ACC112 (cell line): ENCODE measurements at regions not wholly inside any gene's neighbourhood (a gene's known extent, or its start where the extent isn't known, plus 50 kb on each side); places are given as distances from the start of the nearest gene placed in this dataset.
"Not testable (repeated sequence)": the region's sequence is repeated elsewhere in the genome, so short reads cannot be mapped to it uniquely, and the experiment has no call there.

Experiments
- H2AFZ ChIP-seq: fragments of 200-600 bp; sonication (generic); one replicate; pipeline ENCODE4 v1.6.0; 2017; ENCODE audit warnings: antibody characterized with exemption, low read length; ENCODE audit not compliant: unreplicated experiment
- H3K27ac ChIP-seq: fragments of 200-600 bp; sonication (generic); 2 replicates; pipeline ENCODE4 v1.5.1; 2014; ENCODE audit warnings: low read depth, mild to moderate bottlenecking, antibody characterized with exemption, low read length, moderate library complexity
- H3K27me3 ChIP-seq: fragments of 200-600 bp; sonication (generic); 2 replicates; pipeline ENCODE4 v1.6.1; 2014; ENCODE audit warnings: mild to moderate bottlenecking, antibody characterized with exemption, low read length, moderate library complexity, mixed read lengths; ENCODE audit not compliant: insufficient read depth
- H3K36me3 ChIP-seq: fragments of 200-600 bp; sonication (generic); 2 replicates; pipeline ENCODE4 v1.6.1; 2016; ENCODE audit warnings: mild to moderate bottlenecking, antibody characterized with exemption, low read length, moderate library complexity, mixed read lengths; ENCODE audit not compliant: insufficient read depth
- H3K4me1 ChIP-seq: fragments of 200-600 bp; sonication (generic); one replicate; pipeline ENCODE4 v1.6.1; 2016; ENCODE audit warnings: low read length, mixed read lengths; ENCODE audit not compliant: insufficient read depth, unreplicated experiment, control insufficient read depth
- H3K4me3 ChIP-seq: fragments of 200-600 bp; sonication (generic); 2 replicates; pipeline ENCODE4 v1.5.1; 2014; ENCODE audit warnings: mild to moderate bottlenecking, low read depth, low read length
- H3K79me2 ChIP-seq: fragments of 200-600 bp; sonication (generic); one replicate; pipeline ENCODE4 v1.6.0; 2016; ENCODE audit warnings: low read length; ENCODE audit not compliant: control insufficient read depth, unreplicated experiment, insufficient read depth

DNA sequence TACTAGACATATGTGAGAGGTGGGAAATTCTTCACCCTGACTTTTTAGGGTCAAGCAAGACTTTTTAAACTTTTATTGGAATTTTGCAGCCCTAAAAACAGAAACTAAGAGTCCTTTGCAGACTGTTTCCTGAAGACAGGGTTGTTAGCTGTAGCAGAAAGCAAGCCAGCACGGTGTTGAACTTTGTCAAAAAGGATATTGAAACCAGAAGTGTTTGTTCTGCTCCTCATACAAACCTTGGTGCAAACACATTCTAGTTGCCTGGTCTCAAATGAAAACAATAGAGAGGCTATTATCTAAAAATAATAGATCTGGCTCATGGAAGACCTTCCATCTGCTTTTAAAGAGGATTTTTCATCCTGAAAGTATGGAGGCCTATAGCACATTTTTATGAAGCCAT, 65.8 kb upstream of the IGFBP5 start:
- Histone ChIP-seq H3K27me3 (peaks cover 44% of the 10 kb centered on the region), H3K27ac (no peak overlapping the region), H2AFZ (no peak overlapping the region), H3K36me3 (no peaks in the 10 kb centered on the region), H3K4me1 (no peaks in the 10 kb centered on the region), H3K4me3 (no peak overlapping the region), H3K79me2 (no peaks in the 10 kb centered on the region)

DNA sequence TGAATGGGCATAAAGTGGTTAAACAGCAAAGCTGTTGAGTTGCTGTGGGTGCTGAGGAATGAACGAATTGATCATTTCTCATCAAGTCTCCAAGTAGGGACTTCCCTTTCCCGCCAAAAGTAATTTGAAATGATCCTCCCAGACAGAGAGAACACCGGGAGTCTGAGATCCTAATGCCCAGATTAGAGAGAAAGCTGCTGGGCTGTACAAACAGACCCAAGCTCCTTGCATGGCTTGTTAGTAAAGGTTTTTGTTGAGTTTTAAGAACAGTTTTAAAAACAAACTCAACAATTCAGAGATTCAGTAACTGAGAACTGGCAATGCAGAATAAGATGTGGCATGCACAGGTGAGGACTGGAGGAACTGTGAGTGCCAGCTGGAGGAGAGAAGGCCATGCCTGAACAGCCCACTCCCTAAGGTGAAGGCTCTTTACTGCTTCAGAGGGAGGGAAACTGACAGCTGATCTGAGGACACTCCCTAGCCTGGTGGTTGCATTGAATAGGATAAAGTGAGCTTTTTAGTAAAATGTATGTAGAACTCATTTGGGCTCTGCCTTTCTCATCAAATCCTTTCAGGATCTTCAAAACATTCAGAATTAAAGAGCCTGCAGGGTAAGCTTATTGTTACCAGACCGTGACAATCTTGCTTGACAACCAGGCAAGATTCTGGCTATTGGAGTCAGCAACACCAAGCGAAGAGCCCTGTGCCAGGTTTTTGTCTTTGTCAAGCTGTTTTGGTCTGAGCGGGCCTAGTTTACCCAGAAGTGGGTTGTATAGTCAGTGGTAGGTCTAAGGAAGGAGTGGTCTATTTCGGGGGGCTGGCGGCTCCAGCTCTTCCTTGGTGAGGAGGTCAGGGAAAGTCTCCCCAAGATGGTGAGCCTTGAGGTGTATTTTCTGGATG, 63.2 kb upstream of the IGFBP5 start:
- Histone ChIP-seq H2AFZ (no peak overlapping the region), H3K27ac (no peak overlapping the region), H3K27me3 (peaks cover 40% of the 10 kb centered on the region), H3K79me2 (no peaks in the 10 kb centered on the region), H3K36me3 (no peaks in the 10 kb centered on the region), H3K4me1 (no peaks in the 10 kb centered on the region), H3K4me3 (no peak overlapping the region)

DNA sequence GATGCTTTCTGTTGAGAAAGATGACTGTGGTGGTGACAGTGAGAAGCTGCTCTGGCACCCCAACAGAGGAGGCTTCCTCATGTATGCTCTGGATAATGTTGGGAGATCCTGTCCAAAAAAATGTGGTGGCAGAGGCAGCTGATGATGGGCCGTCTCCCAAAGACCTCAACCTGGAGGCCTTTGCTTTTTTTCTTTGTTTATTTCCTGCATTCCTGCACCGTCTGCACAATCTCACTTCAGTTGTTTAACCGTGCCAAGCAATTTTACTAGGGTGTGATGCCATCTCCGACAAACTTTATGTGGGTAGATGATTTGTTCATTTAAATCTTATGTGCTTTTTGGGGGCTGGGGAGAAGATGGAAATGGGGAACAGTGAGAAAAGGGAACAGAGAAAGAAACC, 62.2 kb upstream of the IGFBP5 start:
- H3K4me3 ChIP-seq = no peak overlapping the region
- no peaks in the 10 kb centered on the region for H3K79me2 ChIP-seq
- H3K27me3 ChIP-seq = peaks cover 47% of the 10 kb centered on the region
- H2AFZ ChIP-seq = no peak overlapping the region
- no peak overlapping the region for H3K27ac ChIP-seq
- H3K36me3 ChIP-seq = no peaks in the 10 kb centered on the region
- no peaks in the 10 kb centered on the region for H3K4me1 ChIP-seq

DNA sequence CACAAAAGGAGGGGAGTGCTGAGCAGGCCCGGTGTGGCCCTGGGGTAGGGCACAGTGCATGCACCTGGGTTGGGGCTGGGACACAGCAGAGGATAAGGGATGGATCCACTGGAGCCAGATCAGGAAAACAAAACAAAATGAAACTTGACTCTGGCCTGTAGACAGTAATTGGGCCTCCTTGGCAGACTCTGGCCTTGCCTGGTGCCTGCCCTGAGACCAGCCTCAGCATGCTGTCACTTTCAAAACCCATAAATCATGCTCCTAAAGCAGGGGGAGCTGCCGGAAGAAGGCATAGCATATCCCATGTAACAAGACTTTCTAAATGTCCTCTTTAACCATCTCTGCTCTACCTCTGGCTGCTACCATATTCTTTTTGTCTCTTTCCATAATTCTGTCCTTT, 61.1 kb upstream of the IGFBP5 start:
- Histone ChIP-seq H3K27ac (no peak overlapping the region), H3K4me1 (no peaks in the 10 kb centered on the region), H3K79me2 (no peaks in the 10 kb centered on the region), H3K27me3 (peaks cover 53% of the 10 kb centered on the region), H3K4me3 (no peak overlapping the region), H3K36me3 (no peaks in the 10 kb centered on the region), H2AFZ (no peak overlapping the region)

DNA sequence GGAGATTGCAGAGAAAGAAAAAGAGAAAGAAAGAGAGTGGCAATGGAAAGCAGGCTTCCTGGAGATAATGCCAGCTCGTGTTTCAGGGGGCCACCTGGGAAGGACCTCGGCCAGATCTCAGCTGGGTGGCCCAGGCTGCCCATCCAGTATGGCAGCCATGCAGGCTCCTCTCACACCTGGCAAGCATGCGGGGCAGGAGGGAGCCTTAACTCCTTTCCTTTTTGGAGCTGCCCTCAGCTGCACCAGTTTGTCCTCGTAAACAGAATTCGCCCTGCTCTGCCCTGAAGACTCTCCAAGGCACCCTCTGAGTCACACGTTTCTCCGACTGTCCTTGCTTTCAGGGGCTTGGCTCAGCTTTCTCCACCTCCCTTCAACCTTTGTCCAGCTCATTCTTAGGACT, 59.5 kb upstream of the IGFBP5 start:
- Histone ChIP-seq H3K27me3 (peaks cover 64% of the 10 kb centered on the region), H2AFZ (no peak overlapping the region), H3K36me3 (no peaks in the 10 kb centered on the region), H3K79me2 (no peaks in the 10 kb centered on the region), H3K4me1 (no peaks in the 10 kb centered on the region), H3K27ac (no peak overlapping the region), H3K4me3 (no peak overlapping the region)

DNA sequence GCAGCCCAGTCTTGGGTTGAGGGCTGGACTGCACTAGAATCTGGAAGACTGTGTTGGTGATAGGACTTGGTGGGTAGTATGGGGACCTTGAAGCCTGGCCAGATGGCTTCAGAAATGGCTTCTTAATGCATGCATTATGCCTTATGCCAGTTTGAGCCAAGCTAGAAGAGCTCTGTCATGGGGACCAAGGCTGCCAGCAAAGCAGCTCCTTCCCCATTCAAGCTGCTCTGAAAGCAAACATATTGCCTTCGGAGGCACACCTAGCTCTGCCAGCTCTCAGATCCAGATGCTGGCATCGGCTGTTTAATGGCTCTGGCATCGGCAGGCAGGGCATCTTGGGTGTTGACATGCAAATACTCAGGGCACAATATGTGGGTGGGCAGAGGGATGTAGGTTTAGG, 59.0 kb upstream of the IGFBP5 start:
- Histone ChIP-seq H3K27ac (no peak overlapping the region), H3K27me3 (peaks cover 66% of the 10 kb centered on the region), H3K4me1 (no peaks in the 10 kb centered on the region), H3K4me3 (no peak overlapping the region), H2AFZ (no peak overlapping the region), H3K79me2 (no peaks in the 10 kb centered on the region), H3K36me3 (no peaks in the 10 kb centered on the region)

DNA sequence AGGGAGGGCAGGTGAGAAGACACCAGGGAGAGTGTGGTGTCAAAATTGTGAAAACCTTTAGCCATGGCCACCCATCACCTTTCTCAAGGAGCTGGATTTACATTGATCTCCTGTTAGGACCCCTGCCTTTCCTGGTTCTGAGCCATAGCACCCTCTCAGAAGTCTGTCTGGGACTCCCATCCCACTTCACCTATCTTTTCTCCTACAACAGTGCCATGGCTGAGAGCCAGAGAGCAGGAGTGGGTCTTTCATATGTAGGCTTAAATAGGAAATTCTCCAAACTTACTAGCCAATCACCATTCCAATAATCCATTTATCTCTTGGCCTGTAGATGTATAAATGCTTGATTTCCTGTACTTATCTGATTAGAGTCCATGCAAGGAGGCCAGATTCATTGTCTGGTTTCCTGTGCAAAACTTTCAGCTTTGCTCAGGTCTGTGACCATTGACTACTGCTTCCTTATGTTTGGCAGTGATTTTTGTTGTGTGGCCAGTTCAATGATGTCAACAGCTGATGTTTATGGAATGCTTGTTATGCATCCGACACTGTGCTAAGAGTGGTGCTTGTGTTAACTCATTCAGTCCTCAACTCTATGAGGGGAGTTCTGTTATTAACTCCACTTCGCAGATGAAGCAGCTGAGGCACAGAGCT, 57.6 kb upstream of the IGFBP5 start:
- no peaks in the 10 kb centered on the region for H3K79me2 ChIP-seq

DNA sequence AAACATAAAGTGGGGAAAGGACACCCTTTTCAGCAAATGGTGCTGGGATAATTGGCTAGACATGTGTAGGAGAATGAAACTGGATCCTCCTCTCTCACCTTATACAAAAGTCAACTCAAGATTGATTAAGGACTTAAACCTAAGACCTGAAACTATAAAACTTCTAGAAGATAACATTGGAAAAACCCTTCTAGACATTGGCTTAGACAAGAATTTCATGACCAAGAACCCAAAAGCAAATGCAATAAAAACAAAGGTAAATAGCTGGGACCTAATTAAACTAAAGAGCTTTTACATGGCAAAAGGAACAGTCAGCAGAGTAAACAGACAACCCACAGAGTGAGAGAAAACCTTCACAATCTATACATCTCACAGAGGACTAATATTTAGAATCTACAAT, 55.4 kb upstream of the IGFBP5 start:
- not testable (repeated sequence) for H3K4me1 ChIP-seq, H2AFZ ChIP-seq, H3K79me2 ChIP-seq, H3K36me3 ChIP-seq, H3K27ac ChIP-seq, H3K4me3 ChIP-seq
- H3K27me3 ChIP-seq = peaks cover 67% of the 10 kb centered on the region

More for the DNA sequence above, 57.6 kb upstream of the IGFBP5 start:
- Histone ChIP-seq H2AFZ (no peak overlapping the region), H3K27ac (no peak overlapping the region), H3K4me1 (no peaks in the 10 kb centered on the region), H3K4me3 (no peak overlapping the region), H3K27me3 (peaks cover 73% of the 10 kb centered on the region), H3K36me3 (no peaks in the 10 kb centered on the region)

DNA sequence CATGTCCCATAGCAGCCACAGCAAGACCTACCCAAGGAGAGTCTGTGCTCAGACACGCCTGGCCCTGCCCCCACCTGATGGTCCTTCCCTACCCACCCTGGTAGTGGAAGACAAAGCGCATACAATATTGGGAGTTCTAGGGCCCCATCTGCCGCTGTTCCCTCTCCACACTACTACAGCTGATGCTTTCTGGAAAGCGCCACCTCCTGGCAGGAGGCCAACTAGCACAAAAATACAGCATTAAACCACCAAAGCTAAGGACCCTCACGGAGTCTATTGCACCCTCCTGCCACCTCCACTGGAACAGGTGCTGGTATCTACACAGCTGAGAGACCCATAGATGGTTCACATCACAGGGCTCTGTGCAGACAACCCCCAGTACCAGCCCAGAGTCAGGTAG, 50.9 kb upstream of the IGFBP5 start:
- not testable (repeated sequence) for H3K4me3 ChIP-seq, H3K79me2 ChIP-seq, H3K27ac ChIP-seq, H3K4me1 ChIP-seq, H2AFZ ChIP-seq, H3K36me3 ChIP-seq
- H3K27me3 ChIP-seq = peaks cover 71% of the 10 kb centered on the region

DNA sequence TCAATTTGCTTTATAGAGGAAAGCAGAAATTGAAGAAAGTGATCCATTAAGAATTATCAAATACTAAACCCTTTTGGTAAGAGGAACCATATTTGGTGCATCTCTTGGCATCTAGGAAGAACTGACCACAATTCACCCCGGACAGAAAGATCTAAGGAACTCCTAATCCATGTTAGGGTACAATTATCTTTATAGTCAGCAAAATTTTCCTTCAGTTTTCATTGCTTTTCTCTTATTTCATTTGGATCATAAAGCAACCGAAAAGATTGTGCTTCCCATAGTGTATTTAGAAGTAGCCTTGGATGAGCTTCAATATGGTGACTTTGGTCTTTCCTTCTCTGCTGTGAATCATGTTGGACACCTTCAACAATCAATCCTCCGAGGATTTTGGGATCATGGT, 50.1 kb upstream of the IGFBP5 start:
- H3K79me2 ChIP-seq = no peaks in the 10 kb centered on the region
- no peak overlapping the region for H3K4me3 ChIP-seq
- H3K4me1 ChIP-seq = no peaks in the 10 kb centered on the region
- peaks cover 75% of the 10 kb centered on the region for H3K27me3 ChIP-seq
- no peaks in the 10 kb centered on the region for H3K36me3 ChIP-seq
- no peak overlapping the region for H2AFZ ChIP-seq
- H3K27ac ChIP-seq = no peak overlapping the region
